ENCODE measurements at regions not wholly inside any gene's neighbourhood (a gene's known extent, or its start where the extent isn't known, plus 50 kb on each side); places are given as distances from the start of the nearest gene placed in this dataset.
A peak's percentile ranks its signal among the peaks of the same experiment; 100 is the strongest.
"Not testable (repeated sequence)": the region's sequence is repeated elsewhere in the genome, so short reads cannot be mapped to it uniquely, and the experiment has no call there.

DNA sequence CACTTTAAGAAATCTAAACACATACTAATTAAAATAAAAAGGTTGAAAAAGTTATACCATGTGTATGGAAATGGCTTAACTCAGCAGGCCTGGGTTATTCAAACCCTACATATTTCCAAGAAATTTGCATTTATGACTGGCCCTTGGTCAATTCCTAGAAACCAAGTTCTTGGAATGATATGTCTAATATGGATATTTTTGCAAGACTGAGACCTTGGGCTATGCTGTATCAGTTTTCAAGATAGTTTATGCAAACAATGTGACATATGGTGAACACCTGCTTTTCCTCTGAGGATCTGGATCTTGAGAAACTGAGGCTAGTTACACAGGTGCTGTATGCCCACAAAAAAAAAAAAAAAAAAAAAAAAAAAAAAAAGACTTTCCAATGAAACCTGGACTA lies 536.9 kb upstream of the HS3ST5 start:
- DNase-seq, result no peak

GRCh38 chr6:114878091-114878490 lies 535.3 kb upstream of the HS3ST5 start:
- DNase-seq, result no peak

DNA sequence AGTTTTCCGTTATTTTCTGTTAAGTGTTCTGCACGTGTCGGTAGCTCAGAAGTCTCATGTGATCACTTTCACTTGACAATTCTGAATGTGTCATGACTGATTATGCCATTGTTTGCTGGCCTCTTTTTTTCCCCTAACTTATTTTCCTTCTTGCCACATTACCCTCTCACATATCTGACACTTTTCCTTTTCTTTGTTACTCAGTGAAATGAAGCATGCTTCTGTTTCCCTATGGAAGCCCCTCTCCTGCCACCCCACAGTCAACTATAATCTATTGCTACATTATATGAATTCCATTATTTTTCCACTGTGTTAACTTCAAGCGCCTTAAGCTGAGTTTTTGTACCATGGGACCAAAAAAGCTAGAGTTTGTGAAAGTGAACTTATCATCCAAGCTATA lies 531.6 kb upstream of the HS3ST5 start:
- DNase-seq, result no peak

GRCh38 chr6:114865506-114865905 lies 522.7 kb upstream of the HS3ST5 start:
- DNase-seq, result not testable (repeated sequence)

DNA sequence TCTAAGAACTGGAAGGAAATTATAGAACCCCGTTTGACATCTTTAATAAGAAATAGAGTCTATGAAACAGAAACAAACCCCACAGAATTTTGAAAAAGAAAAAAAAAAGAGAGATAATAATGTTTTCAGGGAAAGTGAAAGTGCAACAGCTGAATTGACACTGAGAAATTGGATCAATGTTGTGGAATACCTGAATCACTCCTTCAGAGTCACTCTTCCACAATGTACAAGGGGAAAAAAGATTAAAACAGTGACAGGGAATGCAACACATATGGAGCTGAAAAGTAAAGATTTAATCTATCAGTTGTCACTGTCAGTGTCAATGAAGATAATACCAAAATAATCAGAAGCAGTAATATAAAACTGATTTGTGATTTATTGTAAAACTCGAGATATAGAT lies 520.8 kb upstream of the HS3ST5 start:
- no peak for DNase-seq

DNA sequence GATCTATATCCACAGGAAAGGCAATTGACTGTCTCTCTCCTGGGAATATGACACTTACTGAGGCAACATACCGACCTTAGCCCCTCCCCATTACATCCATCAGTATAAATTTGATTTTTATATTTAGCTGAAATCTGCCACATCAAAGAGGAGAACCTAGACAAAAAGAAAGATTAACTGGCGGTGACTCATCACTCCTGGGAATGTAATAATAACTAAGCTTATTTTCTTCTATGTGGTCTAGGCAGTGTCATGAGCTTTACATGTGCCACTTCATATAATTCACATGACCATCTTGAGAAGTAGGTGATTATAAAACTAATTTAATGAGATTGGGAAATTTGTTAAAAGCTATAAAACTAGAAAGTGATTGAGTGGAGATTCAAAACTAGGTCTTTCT lies 520.0 kb upstream of the HS3ST5 start:
- DNase-seq, result no peak

DNA sequence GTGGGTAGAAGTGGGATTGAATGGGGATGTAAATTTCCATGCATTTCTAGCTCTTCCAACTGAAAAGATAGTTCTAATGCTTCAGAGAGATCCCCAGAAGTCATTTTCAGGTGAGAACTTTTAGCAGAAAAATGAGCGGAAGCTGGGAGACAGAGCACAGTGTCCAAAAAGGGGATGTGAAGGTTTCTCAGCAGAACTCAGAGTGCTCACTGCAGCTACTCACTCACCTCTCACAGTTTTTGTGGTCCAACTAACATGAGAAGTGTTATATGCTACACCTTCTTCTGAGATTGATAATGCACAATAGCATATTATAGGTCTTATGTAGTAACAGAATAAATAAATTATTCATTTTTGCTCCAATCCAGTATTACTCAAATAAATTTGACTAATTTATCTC lies 519.2 kb upstream of the HS3ST5 start:
- DNase-seq, result no peak

GRCh38 chr6:114844359-114844758 lies 501.5 kb upstream of the HS3ST5 start:
- no peak for DNase-seq

DNA sequence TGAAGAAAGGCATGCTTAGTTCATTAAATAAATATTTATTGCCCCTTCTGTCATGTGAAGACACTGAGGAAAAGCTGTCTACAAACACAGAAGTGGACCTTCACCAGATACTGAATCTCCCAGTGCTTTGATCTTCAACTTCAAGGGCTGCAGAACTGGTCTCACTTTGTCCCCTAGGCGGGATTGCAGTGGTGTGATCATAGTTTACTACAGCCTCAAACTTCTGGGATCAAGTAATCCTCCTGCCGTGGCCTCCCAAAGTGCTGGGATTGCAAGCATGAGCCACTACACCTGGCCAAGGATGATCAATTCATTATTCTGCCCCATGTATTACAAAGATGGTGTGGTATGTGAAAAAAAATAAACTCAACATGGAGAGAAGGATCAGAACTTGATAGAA lies 496.2 kb upstream of the HS3ST5 start:
- DNase-seq, result no peak

DNA sequence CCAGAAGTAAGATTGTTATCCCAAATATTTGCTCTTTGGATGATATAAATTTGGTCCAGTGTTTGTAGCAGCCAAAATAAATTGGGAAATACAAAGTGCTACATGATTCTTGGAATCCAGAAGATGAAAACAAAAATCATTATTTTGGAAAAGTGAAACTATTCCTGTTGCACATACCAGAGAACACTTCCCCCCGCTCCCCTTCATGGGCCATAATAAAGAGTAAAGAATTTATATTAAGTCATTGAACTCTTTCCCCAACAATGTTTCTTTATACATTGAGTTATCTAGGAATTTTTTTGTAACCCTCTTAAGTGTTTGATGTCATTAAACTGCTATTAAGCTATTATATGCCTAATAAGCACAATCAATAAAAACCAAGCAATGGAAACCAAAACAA lies 490.4 kb upstream of the HS3ST5 start:
- no peak for DNase-seq

GRCh38 chr6:114830515-114830914 lies 487.7 kb upstream of the HS3ST5 start:
- no peak for DNase-seq

GRCh38 chr6:114827135-114827534 lies 484.3 kb upstream of the HS3ST5 start:
- no peak for DNase-seq

- no peak for DNase-seq
Measured at GRCh38 chr6:114824409-114824808, 481.6 kb upstream of the HS3ST5 start.

DNA sequence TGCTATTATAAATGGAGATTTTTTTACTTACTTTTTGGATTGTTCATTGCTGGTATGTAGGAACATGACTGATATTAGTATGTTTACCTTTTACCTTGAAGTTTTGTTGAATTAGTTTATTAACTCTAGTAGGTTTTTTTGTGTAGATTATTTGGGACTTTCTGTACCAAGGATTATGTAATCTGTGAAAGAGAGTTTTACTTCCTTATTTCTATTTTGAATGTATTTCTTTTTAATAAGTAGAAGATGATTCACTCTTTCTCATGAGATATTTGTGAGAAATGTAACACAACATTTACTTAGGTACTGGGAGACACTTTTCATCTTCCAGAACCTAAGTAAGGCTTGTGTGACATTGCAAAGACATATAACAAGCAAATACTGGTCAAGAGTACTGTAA lies 473.9 kb upstream of the HS3ST5 start:
- DNase-seq, result no peak

GRCh38 chr6:114810468-114810867 lies 467.6 kb upstream of the HS3ST5 start:
- DNase-seq, result no peak

DNA sequence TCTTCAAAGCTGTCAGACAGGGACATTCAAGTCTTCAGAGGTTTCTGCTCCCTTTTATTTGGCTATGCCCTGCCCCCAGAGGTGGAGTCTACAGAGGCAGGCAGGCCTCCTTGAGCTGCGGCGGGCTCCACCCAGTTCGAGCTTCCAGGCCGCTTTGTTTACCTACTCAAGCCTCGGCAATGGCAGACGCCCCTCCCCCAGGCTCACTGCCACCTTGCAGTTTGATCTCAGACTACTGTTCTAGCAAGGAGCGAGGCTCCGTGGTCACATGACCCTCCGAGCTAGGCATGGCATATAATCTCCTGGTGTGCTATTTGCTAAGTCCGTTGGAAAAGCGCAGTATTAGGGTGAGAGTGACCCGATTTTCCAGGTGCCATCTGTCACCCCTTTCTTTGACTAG lies 462.6 kb upstream of the HS3ST5 start:
- DNase-seq, result not testable (repeated sequence)

GRCh38 chr6:114796576-114796975 lies 453.8 kb upstream of the HS3ST5 start:
- DNase-seq, result no peak

- DNase-seq, result no peak
Measured at GRCh38 chr6:114793428-114793827, 450.6 kb upstream of the HS3ST5 start.

DNA sequence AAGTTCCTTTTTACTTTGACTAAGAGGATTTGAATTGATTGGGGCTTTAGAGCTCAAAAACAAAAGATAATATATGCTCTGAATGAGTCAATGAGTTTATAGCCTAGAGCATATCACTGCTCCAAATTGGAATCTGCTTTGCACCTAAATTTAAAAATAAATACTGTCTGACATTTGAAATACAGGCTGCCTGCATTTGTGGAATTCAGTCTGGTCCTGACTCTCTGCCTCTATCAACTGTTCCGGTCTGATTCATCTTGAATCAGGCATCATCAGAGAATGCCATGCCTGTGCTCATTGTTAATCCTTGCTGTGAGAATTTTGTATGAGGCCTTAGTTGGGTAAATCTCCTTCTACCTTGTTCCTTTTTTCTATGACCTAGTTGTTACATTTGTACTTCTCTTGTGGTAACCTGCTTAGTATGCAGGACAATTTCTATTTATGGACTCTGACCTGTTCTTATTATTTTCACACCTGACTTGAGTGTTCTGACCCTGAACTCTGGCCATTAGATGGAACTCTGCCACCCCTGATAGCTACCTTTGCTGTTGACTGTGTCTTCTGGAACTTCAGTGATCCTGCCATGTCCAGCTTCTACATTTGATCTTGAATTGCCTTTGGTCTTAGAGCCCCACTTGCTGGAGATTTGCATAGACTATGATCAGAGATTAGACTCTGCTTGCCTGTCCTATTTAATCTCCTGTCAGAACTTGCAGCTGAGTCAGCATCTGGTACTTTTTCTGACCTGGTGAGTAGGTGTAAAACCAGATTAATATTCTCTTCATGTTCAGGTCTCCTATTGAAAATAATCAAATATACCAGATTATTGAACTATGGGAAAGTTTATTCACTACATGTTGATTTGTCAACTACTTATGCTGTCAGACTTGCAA lies 442.7 kb upstream of the HS3ST5 start:
- no peak for DNase-seq

- no peak for DNase-seq
Measured at GRCh38 chr6:114783783-114784182, 441.0 kb upstream of the HS3ST5 start.

DNA sequence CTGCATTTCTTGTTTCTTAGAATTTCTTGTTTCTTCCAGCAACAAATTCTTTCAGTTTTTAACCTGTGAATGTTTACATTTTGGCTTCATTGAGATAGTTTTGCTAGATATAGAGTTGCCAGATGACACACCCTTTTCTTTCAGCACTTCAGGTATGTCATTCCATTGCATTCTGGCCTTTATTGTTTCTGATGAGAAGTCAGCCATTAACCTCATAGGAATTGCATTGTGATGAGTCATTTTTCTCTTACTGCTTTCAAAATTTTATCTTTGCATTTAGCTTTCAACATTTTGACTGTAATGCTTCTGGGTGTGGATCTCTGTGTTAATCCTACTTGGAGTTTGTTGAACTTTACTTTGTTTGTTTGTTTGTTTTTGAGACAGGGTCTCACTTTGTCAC lies 440.3 kb upstream of the HS3ST5 start:
- no peak for DNase-seq

GRCh38 chr6:114764866-114765265 lies 422.0 kb upstream of the HS3ST5 start:
- no peak for DNase-seq

DNA sequence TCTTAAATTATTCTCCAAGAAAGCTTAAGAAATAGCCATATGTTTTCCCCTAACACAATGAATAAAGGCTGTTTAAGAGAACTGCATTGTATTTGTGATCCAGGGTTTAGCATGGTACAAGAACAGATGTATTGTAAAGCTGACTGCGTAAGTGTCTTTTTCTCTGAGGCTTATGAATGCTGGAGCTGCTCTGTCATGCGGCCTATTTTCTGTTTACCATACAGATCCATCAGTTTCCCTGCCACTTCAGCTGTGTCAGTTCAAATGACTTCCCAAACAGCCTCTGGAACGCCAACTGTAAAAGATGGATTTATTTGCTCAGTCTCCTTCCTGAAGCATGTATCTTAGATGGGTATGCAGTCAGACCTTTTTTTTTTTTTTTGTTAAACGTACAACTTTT lies 419.3 kb upstream of the HS3ST5 start:
- DNase-seq, result no peak

DNA sequence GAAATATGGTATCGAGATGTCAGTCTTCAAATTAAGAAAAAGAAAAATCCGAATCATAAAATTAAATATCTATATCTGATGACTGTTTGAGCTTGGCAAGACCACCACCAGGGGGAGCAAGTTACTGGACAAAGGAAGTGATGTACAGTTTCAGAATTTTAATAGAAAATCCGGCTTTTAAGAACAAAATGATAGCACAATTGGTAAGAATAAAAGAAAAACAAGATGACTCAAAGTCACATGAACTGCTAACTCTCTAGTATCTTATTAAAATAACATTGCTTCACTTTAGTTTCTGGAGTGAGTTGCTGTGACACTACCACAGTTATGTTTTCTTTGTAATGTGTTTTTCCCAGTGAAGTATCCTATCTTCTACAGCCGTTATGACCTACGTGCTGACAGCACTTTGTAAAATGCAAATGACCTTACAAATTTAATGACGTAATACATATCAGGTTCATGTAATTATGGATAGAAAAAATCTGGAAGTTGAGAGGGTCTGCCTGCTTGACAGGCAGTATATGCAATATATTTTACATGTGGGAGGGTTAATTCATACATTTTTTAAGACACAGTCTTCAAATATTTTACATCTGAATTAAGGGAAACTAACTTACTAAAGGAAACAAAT lies 405.3 kb upstream of the HS3ST5 start:
- peak in 1 of 2 donors; percentile 44 for DNase-seq

- DNase-seq, result no peak
Measured at GRCh38 chr6:114740547-114740946, 397.7 kb upstream of the HS3ST5 start.

Data from inflammatory macrophage treated with lipopolysaccharide for 1 hour (primary cell).